ENCODE measurements at regions not wholly inside any gene's neighbourhood (a gene's known extent, or its start where the extent isn't known, plus 50 kb on each side); places are given as distances from the start of the nearest gene placed in this dataset.

GRCh38 chr11:121794671-121795141 is 321.3 kb downstream of the BLID start:
- Histone ChIP-seq H4K20me1 (ENCODE audit: insufficient read depth) (no peaks in the 10 kb centered on the region), H3K4me1 (ENCODE audit: control insufficient read depth in 1 of 2, insufficient read depth in 2 of 2, low read depth in 1 of 2, low read length in 1 of 2) (no peaks in the 10 kb centered on the region; a peak in 1 of 4 replicates), H3K27ac (ENCODE audit: low read depth in 2 of 2, low read length in 1 of 2) (no peak overlapping the region), H3K4me3 (ENCODE audit: low read depth in 2 of 2, low read length in 1 of 2) (no peak overlapping the region), H3K4me2 (no peak overlapping the region), H2AFZ (ENCODE audit: low read depth) (no peak overlapping the region), H3K27me3 (ENCODE audit: insufficient read depth) (no peaks in the 10 kb centered on the region), H3F3A (replicated peaks; ENCODE audit: insufficient read depth) (no peaks in the 10 kb centered on the region), H3K36me3 (replicated peaks in 1 of 2; ENCODE audit: control insufficient read depth in 1 of 2, insufficient read depth in 2 of 2, low read length in 1 of 2) (no peaks in the 10 kb centered on the region), H3K9ac (no peak overlapping the region), H3K79me2 (ENCODE audit: insufficient read depth) (no peaks in the 10 kb centered on the region), H3K9me3 (peaks cover 5% of the 10 kb centered on the region; the same call in 1 of the 2 replicates), H3K9me2 (no peaks in the 10 kb centered on the region)
- no peak for DNase-seq
- POLR2A ChIA-PET = no interaction called here
- 82% methylated on average over 14 of the region's 22 CpGs for WGBS (ENCODE audit: low lambda C conversion rate)
- CTCF ChIA-PET = no interaction called here
- TF ChIP-seq FOXJ3 (CRISPR knock-in tag; IDR thresholded peaks at IDR 0.05) (no peak), EP300 (IDR thresholded peaks at IDR 0.05; ENCODE audit: borderline replicate concordance in 1 of 2, low read depth in 1 of 2, low read length in 1 of 2) (no peak)

GRCh38 chr11:121793916-121794315 is 322.1 kb downstream of the BLID start:
- no peak for DNase-seq
- no peaks in the 10 kb centered on the region for H3K36me3 ChIP-seq (replicated peaks in 1 of 2; ENCODE audit: control insufficient read depth in 1 of 2, insufficient read depth in 2 of 2, low read length in 1 of 2)
- no peaks in the 10 kb centered on the region for H3K27me3 ChIP-seq (ENCODE audit: insufficient read depth)
- no peak overlapping the region for H3K4me3 ChIP-seq (ENCODE audit: low read depth in 2 of 2, low read length in 1 of 2)
- POLR2A ChIA-PET = no interaction called here
- H3K4me1 ChIP-seq (ENCODE audit: control insufficient read depth in 1 of 2, insufficient read depth in 2 of 2, low read depth in 1 of 2, low read length in 1 of 2) = no peaks in the 10 kb centered on the region; a peak in 1 of 4 replicates
- WGBS (ENCODE audit: low lambda C conversion rate) = 91% methylated on average over 6 of the region's 6 CpGs
- CTCF ChIA-PET = no interaction called here
- no peaks in the 10 kb centered on the region for H3K79me2 ChIP-seq (ENCODE audit: insufficient read depth)
- no peak overlapping the region for H3K4me2 ChIP-seq
- H3K27ac ChIP-seq (ENCODE audit: low read depth in 2 of 2, low read length in 1 of 2) = no peak overlapping the region
- no peaks in the 10 kb centered on the region for H3F3A ChIP-seq (replicated peaks; ENCODE audit: insufficient read depth)
- TF ChIP-seq ZBTB33 (IDR thresholded peaks at IDR 0.05; ENCODE audit: borderline replicate concordance, low read depth) (no peak), ELF1 (IDR thresholded peaks at IDR 0.05) (no peak), FOXM1 (IDR thresholded peaks at IDR 0.05; ENCODE audit: low read depth) (no peak), EP300 (IDR thresholded peaks at IDR 0.05; ENCODE audit: borderline replicate concordance in 1 of 2, low read depth in 1 of 2, low read length in 1 of 2) (no peak), CHD2 (IDR thresholded peaks at IDR 0.05; ENCODE audit: low read length, partially characterized antibody) (no peak), GABPA (IDR thresholded peaks at IDR 0.05; ENCODE audit: low read depth) (no peak), NRF1 (IDR thresholded peaks at IDR 0.05; ENCODE audit: low read depth, low read length) (no peak), NFIC (IDR thresholded peaks at IDR 0.05; ENCODE audit: borderline replicate concordance) (no peak), PBX3 (IDR thresholded peaks at IDR 0.05) (no peak), RCOR1 (IDR thresholded peaks at IDR 0.05; ENCODE audit: low read length) (no peak), FOSL2 (IDR thresholded peaks at IDR 0.05; ENCODE audit: borderline replicate concordance, low read depth) (no peak), MXI1 (IDR thresholded peaks at IDR 0.05; ENCODE audit: low read depth, low read length) (no peak), TAF1 (IDR thresholded peaks at IDR 0.05; ENCODE audit: borderline replicate concordance, low read depth, low read length) (no peak), SMC3 (IDR thresholded peaks at IDR 0.05; ENCODE audit: low read depth, low read length) (no peak)
- no peak overlapping the region for H3K9ac ChIP-seq
- no peaks in the 10 kb centered on the region for H4K20me1 ChIP-seq (ENCODE audit: insufficient read depth)
- no peak overlapping the region for H2AFZ ChIP-seq (ENCODE audit: low read depth)
- peaks cover under 1% of the 10 kb centered on the region; the same call in 1 of the 2 replicates for H3K9me3 ChIP-seq
- H3K9me2 ChIP-seq = no peaks in the 10 kb centered on the region
